NCI-H2196 treated with DMSO at 0.1 percent for 48 hours (cell line): ENCODE measurements at regions not wholly inside any gene's neighbourhood (a gene's known extent, or its start where the extent isn't known, plus 50 kb on each side); places are given as distances from the start of the nearest gene placed in this dataset.
"Not testable (repeated sequence)": the region's sequence is repeated elsewhere in the genome, so short reads cannot be mapped to it uniquely, and the experiment has no call there.

Experiments
- DNase-seq: peaks from one replicate; lab custom pipeline; 2025; ENCODE audit not compliant: unreplicated experiment; lab: John Stamatoyannopoulos, UW

GRCh38 chr2:37722971-37723370 lies 51.5 kb upstream of the CDC42EP3 start:
- not testable (repeated sequence) for DNase-seq

- DNase-seq, result no peak
These were observed 58.8 kb upstream of the CDC42EP3 start for GRCh38 chr2:37730037-37730818.

- DNase-seq, result not testable (repeated sequence)
These were observed 61.0 kb upstream of the CDC42EP3 start for GRCh38 chr2:37732412-37732811.

- no peak for DNase-seq
These were observed 61.8 kb upstream of the CDC42EP3 start for GRCh38 chr2:37733251-37733650.

- not testable (repeated sequence) for DNase-seq
These were observed 62.5 kb upstream of the CDC42EP3 start for GRCh38 chr2:37733955-37734354.

GRCh38 chr2:37734891-37735523 lies 63.6 kb upstream of the CDC42EP3 start:
- not testable (repeated sequence) for DNase-seq

- not testable (repeated sequence) for DNase-seq
These were observed 64.1 kb upstream of the CDC42EP3 start for GRCh38 chr2:37735524-37735910.

GRCh38 chr2:37737507-37737906 lies 66.1 kb upstream of the CDC42EP3 start:
- no peak for DNase-seq

- no peak for DNase-seq
These were observed 66.9 kb upstream of the CDC42EP3 start for GRCh38 chr2:37738266-37738885.

- DNase-seq, result no peak
These were observed 67.7 kb upstream of the CDC42EP3 start for GRCh38 chr2:37739153-37739552.

GRCh38 chr2:37740164-37740739 lies 68.8 kb upstream of the CDC42EP3 start:
- DNase-seq, result no peak

- DNase-seq, result no peak
These were observed 70.8 kb upstream of the CDC42EP3 start for GRCh38 chr2:37742286-37742685.

- DNase-seq, result no peak
These were observed 72.6 kb upstream of the CDC42EP3 start for GRCh38 chr2:37744010-37744409.

- DNase-seq, result not testable (repeated sequence)
These were observed 73.5 kb upstream of the CDC42EP3 start for GRCh38 chr2:37744961-37745360.

GRCh38 chr2:37746011-37746410 lies 74.6 kb upstream of the CDC42EP3 start:
- not testable (repeated sequence) for DNase-seq

GRCh38 chr2:37746883-37747282 lies 75.4 kb upstream of the CDC42EP3 start:
- DNase-seq, result no peak

- DNase-seq, result no peak
These were observed 77.1 kb upstream of the CDC42EP3 start for GRCh38 chr2:37748541-37748940.

GRCh38 chr2:37750286-37750685 lies 78.8 kb upstream of the CDC42EP3 start:
- not testable (repeated sequence) for DNase-seq

GRCh38 chr2:37752766-37753165 lies 81.3 kb upstream of the CDC42EP3 start:
- DNase-seq, result no peak

GRCh38 chr2:37753758-37754157 lies 82.3 kb upstream of the CDC42EP3 start:
- no peak for DNase-seq

GRCh38 chr2:37755961-37756559 lies 84.6 kb upstream of the CDC42EP3 start:
- DNase-seq, result not testable (repeated sequence)
